Activated T-helper 1 cell treated with Interleukin-2 at 50 U/mL for 16 hours (primary cell): ENCODE measurements at regions not wholly inside any gene's neighbourhood (a gene's known extent, or its start where the extent isn't known, plus 50 kb on each side); places are given as distances from the start of the nearest gene placed in this dataset.

Experiments
- DNase-seq: peaks from one replicate; pipeline ENCODE4 v3.0.0-alpha.2; 2020; ENCODE audit warnings: low read depth

DNA sequence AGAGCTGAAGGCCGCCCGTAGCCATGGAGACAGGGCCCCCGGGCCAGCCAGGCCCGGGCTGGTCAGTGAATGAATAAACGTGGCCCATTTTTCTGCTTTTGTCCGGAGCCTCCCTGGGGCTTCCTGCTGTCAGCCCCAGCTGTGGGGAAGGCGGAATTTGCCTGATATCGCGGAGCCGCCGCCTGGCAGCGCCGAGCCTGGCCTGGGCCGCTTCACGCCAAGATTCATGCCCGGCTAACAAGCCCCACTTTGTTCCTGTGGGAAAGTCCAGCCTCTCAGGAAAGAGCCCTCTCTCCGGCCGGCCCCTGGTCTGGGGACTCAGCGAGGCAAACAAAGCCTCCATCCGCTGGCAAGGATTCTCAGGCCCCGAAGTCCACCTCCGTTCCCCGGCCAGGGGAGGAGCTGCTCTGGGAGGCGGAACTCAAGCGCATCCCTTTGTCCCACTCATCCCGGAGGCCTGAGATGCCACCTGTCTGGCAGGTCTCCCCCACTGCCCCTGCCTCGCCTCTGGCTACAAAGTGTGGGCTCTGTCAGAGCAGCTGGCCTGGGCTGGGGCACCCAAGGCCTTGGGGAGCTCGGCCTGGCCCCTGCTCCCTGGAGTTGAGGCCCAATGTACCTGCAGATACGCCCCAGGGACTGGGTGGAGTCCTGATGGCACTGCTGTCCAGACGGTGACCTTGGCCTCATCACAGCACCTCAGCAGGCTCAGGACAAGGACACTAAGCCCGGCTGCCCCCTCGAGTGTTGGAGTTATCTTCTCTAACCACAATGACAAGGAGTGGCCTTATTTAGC is 51.6 kb upstream of the SLC6A11 start:
- no peak for DNase-seq

DNA sequence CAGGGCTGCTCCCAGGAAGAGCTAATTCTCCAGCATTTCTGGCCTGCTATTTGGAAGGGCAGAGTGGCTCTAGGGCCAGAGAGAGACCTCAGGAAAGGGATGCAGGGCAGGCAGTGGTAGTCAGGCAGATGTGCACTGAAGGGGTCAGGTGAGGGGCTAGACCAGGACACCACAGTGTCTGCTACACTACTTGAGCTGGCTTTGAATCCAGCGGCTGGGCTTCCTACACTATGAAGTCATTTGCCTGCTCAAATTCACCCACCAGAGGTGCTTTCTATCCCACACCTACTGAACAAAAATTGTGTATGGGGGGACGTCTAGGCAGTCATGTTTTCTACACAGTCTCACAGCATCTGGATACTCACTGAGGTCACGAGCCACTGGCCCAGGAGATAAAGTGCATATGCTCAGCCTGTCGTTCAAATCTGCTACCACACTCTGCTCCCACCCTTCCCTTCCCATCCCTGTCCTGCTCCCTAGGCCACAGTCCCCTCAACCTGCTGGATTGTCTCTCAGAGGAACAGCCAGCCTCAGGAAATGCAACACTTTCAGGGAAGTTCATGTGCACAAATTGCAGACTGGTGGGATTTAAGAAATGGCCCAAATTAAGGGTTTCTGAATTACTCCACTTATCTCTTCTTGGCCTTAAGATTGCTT is 49.9 kb upstream of the SLC6A11 start:
- DNase-seq = no peak
